GM19438 (cell line): ENCODE measurements at regions not wholly inside any gene's neighbourhood (a gene's known extent, or its start where the extent isn't known, plus 50 kb on each side); places are given as distances from the start of the nearest gene placed in this dataset.

Experiments
- ATAC-seq: cut with Tn5 transposase; IDR thresholded peaks from one replicate; pipeline ENCODE4 v1.9.1; 2021; ENCODE audit warnings: low read depth; ENCODE audit not compliant: unreplicated experiment

GRCh38 chr4:38308728-38309311 is 348.6 kb downstream of the PTTG2 start:
- no peak for ATAC-seq

DNA sequence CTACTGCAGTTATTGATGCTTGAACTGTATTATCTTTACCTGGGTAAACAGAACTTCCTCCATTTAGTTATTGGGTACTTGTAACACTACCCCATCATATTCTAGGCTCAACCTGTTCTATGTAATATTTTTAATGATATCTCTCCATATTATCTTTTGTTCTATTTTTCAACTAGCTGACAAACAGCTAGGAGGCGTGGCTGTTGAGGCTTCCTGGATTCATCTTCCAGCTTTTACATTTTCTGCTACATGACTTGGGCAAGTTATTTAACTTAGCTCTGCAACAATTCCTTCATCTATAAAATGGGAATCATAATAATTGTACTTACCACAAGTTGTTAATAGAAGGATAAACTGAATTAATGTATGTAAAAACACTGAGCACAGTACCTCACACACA is 349.3 kb downstream of the PTTG2 start:
- no peak for ATAC-seq

DNA sequence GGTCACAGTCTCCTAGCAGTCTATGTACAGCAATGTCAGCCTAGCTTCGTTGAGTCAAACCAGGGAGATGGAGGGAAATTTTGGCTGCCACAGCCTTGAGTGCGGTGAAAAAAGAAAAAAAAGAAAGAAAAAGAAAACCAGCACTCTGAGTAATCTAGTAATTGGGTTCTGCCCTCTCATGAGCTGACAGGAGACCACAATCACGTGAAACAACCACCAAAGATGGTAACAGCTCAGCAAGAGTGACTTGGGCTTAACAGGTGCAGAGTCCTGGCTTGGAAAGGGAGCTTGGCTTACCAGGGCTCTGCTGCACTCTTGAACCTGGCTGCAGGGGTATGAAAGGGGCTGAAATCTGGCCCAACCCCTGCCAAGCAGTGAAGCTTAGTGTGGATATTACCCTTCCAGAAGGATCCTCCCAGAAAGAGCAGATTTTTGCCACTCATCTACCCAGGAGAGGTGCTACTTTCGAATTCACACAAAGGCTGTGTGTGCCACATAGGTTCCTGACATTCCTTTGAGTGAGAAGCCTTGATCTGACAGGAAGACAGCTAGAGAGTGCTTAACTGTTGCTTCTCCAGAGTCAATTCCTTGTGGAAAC is 350.3 kb downstream of the PTTG2 start:
- peak; percentile 86 for ATAC-seq

- ATAC-seq, result no peak
Measured at GRCh38 chr4:38311495-38312126, 351.4 kb downstream of the PTTG2 start.

DNA sequence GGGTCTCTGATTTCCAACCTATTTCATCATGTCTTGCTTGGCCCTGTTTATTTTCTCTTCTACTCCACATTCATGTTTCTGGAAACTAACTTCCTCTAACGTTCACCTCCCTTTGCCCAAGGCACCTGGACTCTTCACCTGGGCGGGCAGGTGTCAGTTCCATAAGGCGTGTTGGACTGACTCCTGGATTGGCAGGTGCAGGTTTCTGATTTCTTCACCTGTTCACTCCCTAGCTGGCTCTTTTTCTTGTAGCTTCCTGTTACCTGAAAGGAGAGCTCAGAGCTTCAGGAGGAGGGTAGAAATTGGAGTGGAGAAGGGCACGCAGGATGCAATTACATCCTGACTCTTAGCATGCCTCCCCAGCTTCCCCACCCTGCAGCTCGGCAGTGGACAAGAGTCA is 350.8 kb upstream of the KLF3 start:
- ATAC-seq, result no peak

GRCh38 chr4:38313999-38314561 is 349.9 kb upstream of the KLF3 start:
- no peak for ATAC-seq

DNA sequence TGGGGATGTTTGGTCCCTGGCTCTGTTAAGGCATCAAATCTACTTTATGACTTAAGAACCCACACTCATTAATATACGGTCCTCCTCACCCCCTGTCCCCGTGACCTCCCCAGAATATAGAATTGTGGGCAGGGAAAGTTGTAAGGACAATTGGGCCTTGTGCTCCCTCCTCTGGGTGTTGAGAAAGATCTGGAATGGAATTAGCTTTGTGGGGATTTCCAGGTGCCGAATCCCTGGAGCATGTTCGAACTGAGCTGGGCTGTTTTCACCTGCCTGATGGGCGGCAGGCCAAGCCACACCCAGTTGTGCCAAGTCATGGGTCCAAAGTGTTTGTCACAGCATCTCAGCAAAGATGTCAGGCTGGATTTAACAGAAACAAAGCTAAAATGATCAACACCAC is 349.3 kb upstream of the KLF3 start:
- ATAC-seq, result no peak

- ATAC-seq, result no peak
Measured at GRCh38 chr4:38315286-38315685, 348.7 kb upstream of the KLF3 start.

DNA sequence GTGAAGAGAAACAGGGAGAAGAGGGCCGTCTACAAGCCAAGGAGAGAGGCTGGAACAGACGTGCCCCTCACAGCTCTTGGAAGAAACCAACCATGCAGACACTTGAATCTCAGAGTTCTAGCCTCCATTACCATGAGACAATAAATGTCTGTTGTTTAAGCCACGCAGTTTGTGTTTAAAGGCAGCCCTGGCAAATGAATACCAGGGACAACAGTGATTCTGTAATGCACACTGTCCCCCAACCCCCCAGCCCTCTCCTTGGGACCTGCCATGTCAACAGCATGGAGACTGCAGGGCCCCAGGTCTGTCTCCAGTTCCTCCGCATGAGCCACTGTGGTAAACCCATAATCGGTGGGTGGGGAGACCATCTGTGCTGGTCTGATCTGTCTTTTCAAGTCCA is 348.0 kb upstream of the KLF3 start:
- ATAC-seq, result no peak

DNA sequence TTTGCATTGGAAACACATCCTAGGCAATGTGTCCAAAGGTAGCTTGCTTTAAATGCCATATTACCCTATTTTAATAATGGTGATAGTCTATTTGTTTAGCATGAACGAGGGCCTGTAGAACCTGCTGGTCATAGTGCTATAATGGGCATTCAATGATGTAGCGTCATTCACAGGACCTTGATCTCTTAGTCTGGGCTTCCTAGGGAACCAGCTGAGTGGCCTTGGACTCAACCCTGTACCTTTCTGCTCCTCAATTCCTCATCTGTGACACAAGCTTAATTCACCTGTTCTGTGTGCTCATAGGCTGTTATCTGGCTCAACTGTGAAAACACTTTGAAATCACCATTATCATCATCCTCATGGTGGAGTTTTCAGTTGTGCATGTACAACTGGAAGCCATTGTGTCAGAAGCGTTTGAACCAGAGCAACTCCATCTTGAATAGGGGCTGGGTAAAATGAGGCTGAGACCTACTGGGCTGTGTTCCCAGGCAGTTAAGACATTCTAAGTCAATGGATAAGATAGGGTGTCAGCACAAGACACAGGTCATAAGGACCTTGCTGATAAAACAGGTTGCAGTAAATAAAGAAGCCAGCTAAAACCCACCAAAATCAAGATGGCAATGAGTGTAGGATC is 346.8 kb upstream of the KLF3 start:
- no peak for ATAC-seq

DNA sequence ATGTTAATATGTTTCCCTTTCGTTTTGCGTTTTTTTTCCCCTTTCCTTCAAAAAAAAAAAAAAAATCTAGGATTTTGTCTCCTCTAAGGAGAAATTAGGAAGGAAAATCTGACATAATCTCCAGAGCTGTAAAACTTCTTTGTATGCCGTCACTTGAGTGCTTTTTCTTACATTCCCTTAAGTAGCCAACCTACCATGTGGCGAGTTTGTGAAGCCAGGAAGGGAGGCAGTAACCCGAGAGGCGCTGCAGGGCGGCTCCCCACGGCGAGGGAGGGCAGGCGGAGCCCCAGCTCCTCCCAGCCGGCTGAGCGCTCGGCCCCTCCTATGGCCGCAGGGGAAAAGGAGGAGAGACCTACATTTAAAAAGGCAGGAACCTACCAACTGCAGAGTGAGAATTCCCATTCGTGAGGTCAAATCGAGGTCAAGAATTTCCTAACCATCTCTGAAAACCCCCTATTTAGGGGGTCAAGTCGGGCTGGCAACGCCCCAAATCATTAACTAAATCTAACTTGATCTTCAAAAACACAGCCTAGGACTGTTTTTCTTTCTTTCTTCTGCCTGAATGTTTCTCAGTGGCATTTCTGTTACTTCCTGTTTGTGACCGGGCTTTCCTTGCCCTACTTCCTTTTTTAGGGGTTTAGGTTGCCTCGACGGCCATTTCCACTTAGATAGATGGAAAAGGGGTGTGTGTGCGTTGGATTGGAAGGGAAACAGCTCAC is 345.1 kb upstream of the KLF3 start:
- ATAC-seq, result peak; percentile 92

DNA sequence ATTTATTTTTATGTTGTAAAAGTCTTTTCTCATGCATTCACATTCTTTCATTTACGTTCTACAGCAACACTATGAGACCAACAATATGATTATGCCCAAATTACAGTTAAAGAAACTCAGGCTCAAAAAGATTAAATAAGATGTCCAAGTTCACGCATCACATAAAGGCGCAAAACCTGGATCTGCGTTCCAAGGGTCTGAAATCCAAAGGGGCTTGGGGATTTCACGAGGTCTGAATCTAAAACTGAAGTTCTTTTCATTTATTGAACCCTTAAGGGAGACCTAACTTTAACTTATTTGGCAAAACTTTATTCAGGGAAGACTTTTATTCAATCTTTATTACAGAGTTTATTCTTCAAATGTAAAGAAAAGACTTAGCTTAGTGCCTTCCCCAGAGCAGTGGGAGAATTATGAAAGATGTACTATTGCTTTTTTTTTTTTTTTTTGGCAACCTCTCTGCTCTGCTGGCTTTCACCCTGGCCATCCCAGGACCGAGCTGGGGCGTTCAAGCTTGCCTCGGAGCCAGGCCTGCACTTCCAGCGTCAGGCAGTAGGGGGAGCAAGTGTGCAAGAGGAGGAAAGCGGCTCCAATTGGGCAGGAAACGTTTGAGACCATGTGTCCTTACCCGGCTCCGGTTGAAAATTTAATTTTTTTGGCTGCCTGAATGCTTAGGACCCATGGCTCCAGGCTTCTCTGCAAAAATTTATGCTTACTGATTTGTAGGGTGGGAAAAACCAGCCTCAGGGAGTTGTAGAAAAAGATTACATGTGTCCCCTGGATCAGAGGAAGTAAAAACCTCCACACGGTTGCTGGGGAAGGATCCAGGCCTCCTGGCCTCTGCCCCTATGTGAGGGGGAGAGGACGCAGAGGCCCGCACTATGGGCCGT is 344.3 kb upstream of the KLF3 start:
- ATAC-seq, result peak; percentile 48

DNA sequence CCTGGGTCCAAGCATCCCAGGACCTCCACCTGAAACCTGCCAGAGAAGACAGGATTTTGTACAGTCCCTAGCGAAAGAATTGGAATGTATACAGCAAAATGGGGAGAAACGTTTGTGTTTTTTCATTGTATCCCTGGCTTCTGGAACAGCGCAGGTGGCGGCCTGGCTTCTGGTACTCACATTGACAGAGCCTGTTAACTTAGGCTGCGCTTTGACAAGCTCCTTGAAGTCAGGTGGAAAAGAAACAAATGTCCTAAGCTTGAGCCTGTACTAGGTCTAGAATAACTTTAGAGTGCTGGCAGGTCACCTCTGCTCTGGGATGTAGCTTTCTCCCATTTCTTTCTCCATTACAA is 343.7 kb upstream of the KLF3 start:
- no peak for ATAC-seq

DNA sequence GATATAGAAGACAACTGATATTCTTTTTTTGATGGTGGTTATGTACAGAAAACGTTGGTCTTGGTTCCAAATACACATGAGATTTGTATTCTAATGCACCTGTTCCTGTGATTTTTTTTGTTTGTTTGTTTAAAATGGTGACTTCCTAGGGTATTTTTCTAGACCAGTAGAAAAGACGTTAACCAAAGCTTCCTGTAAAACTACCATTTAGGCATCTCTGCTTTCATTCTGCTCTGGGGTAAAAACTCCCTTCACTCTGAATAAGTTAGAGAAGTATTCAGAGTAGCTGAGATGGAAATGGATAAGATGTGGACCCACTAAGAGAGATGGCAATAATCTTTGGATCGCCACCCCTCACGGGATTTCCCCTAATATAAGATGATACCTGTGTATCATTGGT is 343.2 kb upstream of the KLF3 start:
- no peak for ATAC-seq

GRCh38 chr4:38322714-38323113 is 341.3 kb upstream of the KLF3 start:
- ATAC-seq, result no peak

- no peak for ATAC-seq
Measured at GRCh38 chr4:38323141-38323641, 340.8 kb upstream of the KLF3 start.

DNA sequence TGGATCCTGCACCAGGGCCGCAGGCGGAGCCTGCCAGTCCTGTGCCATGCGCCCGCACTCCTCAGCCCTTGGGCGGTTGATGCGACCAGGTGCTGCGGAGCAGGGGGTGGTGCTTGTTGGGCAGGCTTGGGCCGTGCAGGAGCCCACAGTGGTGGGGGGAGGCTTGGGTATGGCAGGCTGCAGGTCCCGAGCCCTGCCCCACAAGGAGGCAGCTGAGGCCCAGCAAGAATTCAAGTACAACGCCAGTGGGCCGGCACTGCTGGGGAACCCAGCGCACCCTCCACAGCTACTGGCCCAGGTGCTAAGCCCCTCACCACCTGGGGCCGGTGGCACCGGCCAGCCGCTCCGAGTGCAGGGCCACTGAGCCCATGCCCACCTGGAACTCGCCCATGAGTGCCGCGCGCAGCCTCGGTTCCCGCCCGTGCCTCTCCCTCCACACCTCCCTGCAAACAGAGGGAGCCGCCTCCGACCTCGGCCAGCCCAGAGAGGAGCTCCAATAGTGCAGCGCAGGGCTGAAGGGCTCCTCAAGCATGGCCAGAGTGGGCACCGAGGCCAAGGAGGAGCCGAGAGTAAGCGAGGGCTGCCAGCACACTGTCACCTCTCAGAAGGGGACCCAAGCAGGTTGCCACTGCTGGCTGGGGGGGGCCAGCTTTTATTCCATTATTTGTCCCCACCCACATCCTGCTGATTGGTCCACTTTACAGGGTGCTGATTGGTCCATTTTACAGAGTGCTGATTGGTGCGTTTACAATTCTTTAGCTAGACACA is 339.0 kb upstream of the KLF3 start:
- ATAC-seq, result no peak

DNA sequence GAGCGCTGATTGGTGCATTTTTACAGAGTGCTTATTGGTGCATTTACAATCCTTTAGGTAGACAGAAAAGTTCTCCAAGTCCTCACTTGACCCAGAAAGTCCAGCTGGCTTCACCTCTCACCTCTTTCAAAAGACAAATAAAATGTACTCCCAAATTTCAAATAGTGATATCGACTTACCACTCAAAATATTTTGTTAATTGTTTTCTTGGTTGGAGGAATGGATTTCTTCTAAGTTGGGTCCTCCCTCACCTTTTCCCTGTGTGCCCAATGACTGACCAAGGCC is 338.4 kb upstream of the KLF3 start:
- no peak for ATAC-seq

- no peak for ATAC-seq
Measured at GRCh38 chr4:38326499-38326898, 337.5 kb upstream of the KLF3 start.
